ENCODE measurements at regions not wholly inside any gene's neighbourhood (a gene's known extent, or its start where the extent isn't known, plus 50 kb on each side); places are given as distances from the start of the nearest gene placed in this dataset.

DNA sequence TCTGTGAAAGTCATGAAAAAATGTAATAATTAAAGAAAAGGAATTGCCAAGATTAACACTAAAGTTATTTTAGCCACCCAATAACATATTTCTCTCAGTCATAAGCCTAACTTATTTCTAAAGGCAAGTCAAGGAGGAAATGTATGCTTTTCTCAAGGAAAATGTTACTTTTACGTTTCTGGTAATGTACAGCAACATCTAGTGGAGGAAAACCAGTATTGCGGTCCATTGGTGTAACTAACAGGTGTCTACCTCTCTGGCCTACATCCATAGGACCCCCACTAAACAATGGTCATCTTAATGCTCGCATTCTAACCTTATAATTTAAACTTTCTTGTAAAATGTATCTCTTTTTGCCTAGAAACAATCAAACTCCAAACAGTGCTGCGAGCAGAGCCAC is 437.5 kb downstream of the KIF20B start:
- intact Hi-C loops (cut with DNase I): loop anchor here (10.0 kb wide), 1 partner anchor 344 kb away; no protein-coding TSS in a partner anchor

DNA sequence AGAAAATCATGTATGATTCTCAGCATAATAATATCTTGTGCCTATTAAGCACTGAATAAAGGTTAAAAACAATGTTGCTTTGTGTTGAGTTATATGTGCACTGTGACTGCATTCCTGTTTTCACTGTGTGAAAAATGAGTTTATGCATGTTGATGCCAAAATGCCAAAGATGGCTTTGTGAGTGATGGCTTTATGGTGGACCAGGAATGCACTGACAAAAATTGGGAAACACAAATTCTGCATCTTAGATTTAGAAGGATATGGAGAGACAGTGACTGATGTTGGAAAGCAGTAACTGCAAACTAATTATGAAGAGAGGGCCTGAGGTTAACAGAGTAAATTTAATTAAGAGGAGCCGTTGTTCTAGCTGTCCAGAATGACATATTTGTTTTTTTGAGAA is 440.4 kb downstream of the KIF20B start:
- no peaks in the 10 kb centered on the region for H3K27me3 ChIP-seq
- H3K27ac ChIP-seq: no peak overlapping the region
- no peak overlapping the region for H3K9ac ChIP-seq (ENCODE audit: low read depth in 2 of 2, low read length in 2 of 2)
- no peaks in the 10 kb centered on the region for H3K4me1 ChIP-seq
- H3K36me3 ChIP-seq: no peaks in the 10 kb centered on the region
- H3K9me3 ChIP-seq: peaks cover 5% of the 10 kb centered on the region
- TF ChIP-seq, protein P1, sequence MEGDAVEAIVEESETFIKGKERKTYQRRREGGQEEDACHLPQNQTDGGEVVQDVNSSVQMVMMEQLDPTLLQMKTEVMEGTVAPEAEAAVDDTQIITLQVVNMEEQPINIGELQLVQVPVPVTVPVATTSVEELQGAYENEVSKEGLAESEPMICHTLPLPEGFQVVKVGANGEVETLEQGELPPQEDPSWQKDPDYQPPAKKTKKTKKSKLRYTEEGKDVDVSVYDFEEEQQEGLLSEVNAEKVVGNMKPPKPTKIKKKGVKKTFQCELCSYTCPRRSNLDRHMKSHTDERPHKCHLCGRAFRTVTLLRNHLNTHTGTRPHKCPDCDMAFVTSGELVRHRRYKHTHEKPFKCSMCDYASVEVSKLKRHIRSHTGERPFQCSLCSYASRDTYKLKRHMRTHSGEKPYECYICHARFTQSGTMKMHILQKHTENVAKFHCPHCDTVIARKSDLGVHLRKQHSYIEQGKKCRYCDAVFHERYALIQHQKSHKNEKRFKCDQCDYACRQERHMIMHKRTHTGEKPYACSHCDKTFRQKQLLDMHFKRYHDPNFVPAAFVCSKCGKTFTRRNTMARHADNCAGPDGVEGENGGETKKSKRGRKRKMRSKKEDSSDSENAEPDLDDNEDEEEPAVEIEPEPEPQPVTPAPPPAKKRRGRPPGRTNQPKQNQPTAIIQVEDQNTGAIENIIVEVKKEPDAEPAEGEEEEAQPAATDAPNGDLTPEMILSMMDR (IDR thresholded peaks at IDR 0.05): no peak
- H3K4me3 ChIP-seq: no peak overlapping the region
- intact Hi-C loops (cut with DNase I): no loop called here
- no peak for DNase-seq

More for the DNA sequence above, 437.5 kb downstream of the KIF20B start:
- H3K9ac ChIP-seq (ENCODE audit: low read depth in 2 of 2, low read length in 2 of 2): no peak overlapping the region
- TF ChIP-seq, protein P1 (IDR thresholded peaks at IDR 0.05): peak; percentile 31
- no peaks in the 10 kb centered on the region for H3K4me1 ChIP-seq
- DNase-seq: no peak
- H3K36me3 ChIP-seq: no peaks in the 10 kb centered on the region
- H3K4me3 ChIP-seq: no peak overlapping the region
- H3K9me3 ChIP-seq: peaks cover 7% of the 10 kb centered on the region
- no peaks in the 10 kb centered on the region for H3K27me3 ChIP-seq
- no peak overlapping the region for H3K27ac ChIP-seq

DNA sequence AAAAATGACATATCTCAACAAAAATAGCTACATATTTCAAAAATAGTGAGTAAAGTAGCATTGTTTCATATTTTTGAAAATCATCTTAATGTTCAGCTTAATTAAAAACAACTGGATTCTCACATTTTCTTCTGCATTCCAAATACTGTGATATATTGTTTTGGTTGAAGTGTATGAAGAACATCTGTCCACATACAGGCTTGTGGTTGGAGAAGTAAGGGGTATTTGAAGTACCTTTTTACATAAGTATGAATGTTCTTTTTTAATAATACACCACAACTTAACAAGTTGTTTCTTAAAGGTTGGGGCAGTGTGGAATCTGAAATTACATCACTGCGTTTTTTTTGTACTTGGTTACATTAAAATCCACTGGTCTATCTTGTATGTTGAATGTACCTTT is 442.5 kb downstream of the KIF20B start:
- no peak overlapping the region for H3K4me3 ChIP-seq
- no peaks in the 10 kb centered on the region for H3K4me1 ChIP-seq
- H3K9ac ChIP-seq (ENCODE audit: low read depth in 2 of 2, low read length in 2 of 2): no peak overlapping the region
- no peaks in the 10 kb centered on the region for H3K9me3 ChIP-seq
- TF ChIP-seq, protein P1 (IDR thresholded peaks at IDR 0.05): no peak
- H3K27ac ChIP-seq: no peak overlapping the region
- H3K27me3 ChIP-seq: no peaks in the 10 kb centered on the region
- H3K36me3 ChIP-seq: no peaks in the 10 kb centered on the region
- intact Hi-C loops (cut with DNase I): no loop called here
- DNase-seq: no peak

DNA sequence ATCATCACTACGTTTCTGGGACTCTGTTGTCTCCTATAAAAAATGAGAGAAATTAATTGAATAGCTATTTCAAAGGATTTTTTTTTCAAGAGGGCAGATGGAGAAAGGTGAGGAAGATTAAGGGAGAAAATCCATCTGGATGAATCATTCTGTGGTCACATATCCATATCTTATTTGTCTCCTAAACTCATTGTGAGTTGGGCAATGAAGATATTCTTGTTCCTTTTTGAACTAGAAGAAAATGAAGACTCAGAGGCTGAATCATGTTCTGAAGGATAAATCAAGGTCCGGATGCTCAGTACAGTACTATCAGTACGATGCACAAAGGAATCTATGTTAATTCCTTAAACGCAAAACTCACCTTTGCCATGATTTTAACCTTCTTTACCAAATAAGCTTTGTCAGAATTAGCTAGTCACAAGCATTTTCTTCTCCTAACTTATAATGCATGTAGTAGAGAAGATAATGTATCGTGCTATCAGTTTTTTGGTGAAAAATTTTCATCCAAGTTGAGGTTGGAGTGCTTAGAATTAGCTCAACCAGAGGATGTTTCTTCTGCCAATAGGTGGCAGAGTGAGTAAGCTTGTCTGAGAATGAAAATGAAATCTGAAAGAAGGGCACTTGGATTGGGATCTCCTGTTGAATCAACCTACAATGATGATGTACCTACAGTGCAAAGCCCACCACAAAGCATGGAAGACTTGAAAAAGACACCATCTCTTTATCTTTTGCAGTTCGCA is 446.9 kb downstream of the KIF20B start:
- no peak overlapping the region for H3K9ac ChIP-seq (ENCODE audit: low read depth in 2 of 2, low read length in 2 of 2)
- no peaks in the 10 kb centered on the region for H3K36me3 ChIP-seq
- TF ChIP-seq, protein P1 (IDR thresholded peaks at IDR 0.05): no peak
- H3K9me3 ChIP-seq: no peaks in the 10 kb centered on the region
- H3K4me1 ChIP-seq: no peaks in the 10 kb centered on the region
- no peak overlapping the region for H3K27ac ChIP-seq
- intact Hi-C loops (cut with DNase I): no loop called here
- H3K27me3 ChIP-seq: no peaks in the 10 kb centered on the region
- no peak overlapping the region for H3K4me3 ChIP-seq
- DNase-seq: no peak

DNA sequence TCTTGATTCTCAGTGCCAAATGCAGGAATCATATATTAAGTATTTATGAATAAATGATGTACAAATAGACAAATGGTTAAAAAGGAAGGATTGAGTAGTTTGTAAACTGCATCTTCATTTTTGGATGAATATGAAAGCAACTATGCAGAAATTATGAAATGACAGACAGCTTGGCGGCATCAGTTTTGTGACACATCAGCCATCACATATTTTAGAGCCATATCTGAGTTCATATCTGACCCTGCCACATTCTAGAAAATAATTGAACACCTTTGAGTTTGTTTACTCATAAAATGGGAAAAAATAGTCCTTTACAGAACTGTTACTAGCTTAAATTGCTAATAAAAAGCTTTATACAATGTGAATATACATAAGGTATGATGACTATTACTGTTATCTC is 448.2 kb downstream of the KIF20B start:
- intact Hi-C loops (cut with DNase I): no loop called here
- Histone ChIP-seq H3K36me3 (no peaks in the 10 kb centered on the region), H3K4me3 (no peak overlapping the region), H3K9ac (ENCODE audit: low read depth in 2 of 2, low read length in 2 of 2) (no peak overlapping the region), H3K27me3 (no peaks in the 10 kb centered on the region), H3K4me1 (no peaks in the 10 kb centered on the region), H3K9me3 (no peaks in the 10 kb centered on the region), H3K27ac (no peak overlapping the region)
- TF ChIP-seq, protein P1 (IDR thresholded peaks at IDR 0.05): no peak
- DNase-seq: no peak
